Esophagus muscularis mucosa (tissue), 4 donors: ENCODE measurements at regions not wholly inside any gene's neighbourhood (a gene's known extent, or its start where the extent isn't known, plus 50 kb on each side); places are given as distances from the start of the nearest gene placed in this dataset.
"Not testable (repeated sequence)": the region's sequence is repeated elsewhere in the genome, so short reads cannot be mapped to it uniquely, and the experiment has no call there.

Experiments used
- DNase-seq: peaks from one replicate; pipeline ENCODE4 v3.0.0-alpha.2; 2017; ENCODE audit errors: extremely low spot score
- H3K27ac ChIP-seq, 4 donors: fragments of 200-600 bp; sonication (generic); replicated peaks in 1 of 4; 1 replicate in 3 of 4; 2 replicates in 1 of 4; pipeline ENCODE4 v1.5.1; 2016 to 2019; ENCODE audit warnings: mild to moderate bottlenecking in 1 of 4
- H3K27me3 ChIP-seq, 4 donors: fragments of 200-600 bp; sonication (generic); one replicate each; pipeline versions ENCODE4 v1.5.1 to v1.6.0; 2016 to 2019
- H3K36me3 ChIP-seq, 4 donors: fragments of 200-600 bp; sonication (generic); one replicate each; pipeline ENCODE4 v1.5.1; 2016 to 2019
- H3K4me1 ChIP-seq, 4 donors: fragments of 200-600 bp; sonication (generic); one replicate each; pipeline ENCODE4 v1.5.1; 2016 to 2019
- H3K4me3 ChIP-seq, 4 donors: fragments of 200-600 bp; sonication (generic); 1 replicate in 2 of 4; 2 replicates in 2 of 4; pipeline ENCODE4 v1.5.1; 2016 to 2019; ENCODE audit warnings: mild to moderate bottlenecking in 4 of 4, moderate library complexity in 1 of 4
- H3K9me3 ChIP-seq, 4 donors: fragments of 200-600 bp; sonication (generic); 1 replicate in 3 of 4; 2 replicates in 1 of 4; pipeline ENCODE4 v1.5.1; 2016 to 2019
- EP300 ChIP-seq: sonication (generic); formaldehyde crosslinking; IDR thresholded peaks from one replicate; pipeline ENCODE4 v1.6.1; 2017; ENCODE audit warnings: antibody characterized with exemption
- POLR2A ChIP-seq: fragments of 450-650 bp; IDR thresholded peaks from one replicate; pipeline ENCODE4 v1.6.1; 2017; ENCODE audit warnings: antibody characterized with exemption, moderate library complexity, mild to moderate bottlenecking, low read depth
- POLR2AphosphoS5 ChIP-seq, 2 donors: sonication (generic); formaldehyde crosslinking; IDR thresholded peaks; one replicate each; pipeline ENCODE4 v1.6.1; 2017; ENCODE audit warnings: antibody characterized with exemption in 2 of 2
- WGBS: methylation state at CpG from one replicate; pipeline ENCODE4 v1.1.5; 2018; 5-methylcytosine and 5-hydroxymethylcytosine counted together
- intact Hi-C: fragments of 100-400 bp; cut with DNase I; formaldehyde crosslinking; loops from one replicate; pipeline ENCODE4 v1.15.1; 2023
- TF ChIP-seq, protein P1 (sequence below), 3 experiments: fragments of 200-600 bp in 2 of 3; fragments of 450-650 bp in 1 of 3; sonication (generic) in 2 of 3; IDR thresholded peaks; one replicate each; pipeline ENCODE4 v1.5.1; 2017 to 2019; ENCODE audit warnings: antibody characterized with exemption in 3 of 3, mild to moderate bottlenecking in 2 of 3, moderate library complexity in 1 of 3

DNA sequence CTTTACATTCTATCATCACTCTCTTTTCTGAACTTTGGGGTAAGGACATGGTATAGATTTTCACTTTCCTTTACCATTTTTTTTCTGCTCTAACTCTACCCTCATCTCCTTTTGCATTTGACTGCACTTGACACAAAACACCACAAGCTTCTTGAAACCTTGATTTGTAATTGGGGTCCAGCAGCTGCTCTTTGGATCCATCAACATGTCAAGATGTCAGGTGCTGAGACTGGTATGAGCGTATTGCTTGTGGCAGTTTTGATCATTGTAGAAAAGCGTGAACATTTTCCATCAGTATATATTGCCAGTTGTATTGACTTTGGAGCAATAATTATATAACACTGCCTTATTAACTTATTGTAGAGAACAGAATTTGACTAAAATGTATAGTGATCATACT lies 838.6 kb downstream of the TRHDE start:
- 93% methylated on average over 2 of the region's 2 CpGs for WGBS
- Histone ChIP-seq H3K27me3 (no peaks in the 10 kb centered on the region), H3K36me3 (no peaks in the 10 kb centered on the region), H3K4me1 (no peaks in the 10 kb centered on the region), H3K9me3 (no peaks in the 10 kb centered on the region), H3K27ac (no peak overlapping the region), H3K4me3 (no peak overlapping the region)
- intact Hi-C loops, result no loop called here
- DNase-seq, result no peak
- TF ChIP-seq POLR2AphosphoS5 (IDR thresholded peaks at IDR 0.05) (no peak), EP300 (no peak), POLR2A (no peak)
- TF ChIP-seq, protein P1, sequence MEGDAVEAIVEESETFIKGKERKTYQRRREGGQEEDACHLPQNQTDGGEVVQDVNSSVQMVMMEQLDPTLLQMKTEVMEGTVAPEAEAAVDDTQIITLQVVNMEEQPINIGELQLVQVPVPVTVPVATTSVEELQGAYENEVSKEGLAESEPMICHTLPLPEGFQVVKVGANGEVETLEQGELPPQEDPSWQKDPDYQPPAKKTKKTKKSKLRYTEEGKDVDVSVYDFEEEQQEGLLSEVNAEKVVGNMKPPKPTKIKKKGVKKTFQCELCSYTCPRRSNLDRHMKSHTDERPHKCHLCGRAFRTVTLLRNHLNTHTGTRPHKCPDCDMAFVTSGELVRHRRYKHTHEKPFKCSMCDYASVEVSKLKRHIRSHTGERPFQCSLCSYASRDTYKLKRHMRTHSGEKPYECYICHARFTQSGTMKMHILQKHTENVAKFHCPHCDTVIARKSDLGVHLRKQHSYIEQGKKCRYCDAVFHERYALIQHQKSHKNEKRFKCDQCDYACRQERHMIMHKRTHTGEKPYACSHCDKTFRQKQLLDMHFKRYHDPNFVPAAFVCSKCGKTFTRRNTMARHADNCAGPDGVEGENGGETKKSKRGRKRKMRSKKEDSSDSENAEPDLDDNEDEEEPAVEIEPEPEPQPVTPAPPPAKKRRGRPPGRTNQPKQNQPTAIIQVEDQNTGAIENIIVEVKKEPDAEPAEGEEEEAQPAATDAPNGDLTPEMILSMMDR (IDR thresholded peaks at IDR 0.05), result no peak

DNA sequence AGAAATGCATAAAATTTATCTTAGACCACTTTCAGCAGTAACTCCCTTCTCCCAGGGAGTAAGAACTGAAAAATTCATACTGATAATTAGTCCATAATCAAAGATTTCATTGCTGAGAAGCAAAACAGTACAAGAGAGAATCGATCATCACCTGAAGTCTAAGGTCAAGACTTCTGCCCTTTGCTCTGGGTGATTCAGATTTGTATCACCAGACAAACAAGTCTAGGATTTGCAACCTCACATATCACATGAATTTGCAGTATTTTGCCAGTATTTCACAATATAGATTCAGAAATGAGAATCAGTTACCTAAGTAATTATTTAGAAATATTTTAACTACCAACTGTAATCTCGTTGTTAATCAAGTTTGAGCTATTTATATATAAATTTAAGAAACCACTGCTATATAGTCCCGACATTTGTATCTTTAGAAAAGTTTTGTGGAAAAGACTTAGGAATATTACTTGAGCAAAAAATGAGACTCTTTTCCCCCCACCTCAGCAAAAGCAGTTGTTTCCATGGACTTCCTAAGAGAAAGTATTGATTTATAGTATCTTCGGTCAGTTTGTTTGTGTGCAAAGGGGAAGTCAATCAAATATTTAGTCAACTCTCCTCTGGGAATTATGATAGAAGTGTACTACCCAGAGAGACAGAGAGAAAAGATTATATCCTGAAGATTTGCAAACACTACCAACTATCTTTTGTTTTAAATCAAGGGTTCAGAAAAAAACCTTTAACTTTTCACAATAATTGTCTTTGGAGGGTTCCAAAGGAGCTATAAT lies 840.1 kb downstream of the TRHDE start:
- H3K9me3 ChIP-seq, result no peaks in the 10 kb centered on the region
- H3K27me3 ChIP-seq, result no peaks in the 10 kb centered on the region
- TF ChIP-seq POLR2A (no peak), POLR2AphosphoS5 (IDR thresholded peaks at IDR 0.05) (no peak), EP300 (no peak)
- TF ChIP-seq, protein P1 (IDR thresholded peaks at IDR 0.05), result no peak
- H3K4me1 ChIP-seq, result no peaks in the 10 kb centered on the region
- DNase-seq, result no peak
- no peaks in the 10 kb centered on the region for H3K36me3 ChIP-seq
- 69% methylated on average over 4 of the region's 4 CpGs for WGBS
- intact Hi-C loops, result no loop called here
- no peak overlapping the region for H3K27ac ChIP-seq
- H3K4me3 ChIP-seq, result no peak overlapping the region

DNA sequence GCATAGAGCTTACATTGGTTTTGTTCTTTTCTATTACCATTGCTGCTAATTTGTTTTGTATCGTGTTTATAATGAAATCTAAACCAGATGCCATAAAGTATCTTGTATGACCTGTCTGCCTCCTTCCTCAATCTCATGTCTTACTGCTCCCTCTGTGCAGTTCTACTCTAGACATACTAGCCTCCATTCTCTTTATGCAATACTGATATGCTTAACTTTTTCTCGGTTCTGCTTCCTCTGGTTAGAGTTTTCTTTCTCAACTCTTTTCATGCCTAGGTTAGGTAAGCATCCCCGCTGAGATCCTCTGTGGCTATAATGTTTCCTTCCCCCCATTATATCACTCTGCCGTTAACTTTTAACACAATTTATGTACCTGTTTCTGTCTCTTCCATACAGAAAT lies 852.3 kb downstream of the TRHDE start:
- TF ChIP-seq POLR2AphosphoS5 (IDR thresholded peaks at IDR 0.05) (no peak), POLR2A (no peak), EP300 (no peak)
- TF ChIP-seq, protein P1 (IDR thresholded peaks at IDR 0.05), result no peak
- H3K4me1 ChIP-seq, result no peaks in the 10 kb centered on the region
- intact Hi-C loops, result no loop called here
- no peak for DNase-seq
- H3K27me3 ChIP-seq, result no peaks in the 10 kb centered on the region
- WGBS, result 73% methylated on average over 4 of the region's 4 CpGs
- no peak overlapping the region for H3K4me3 ChIP-seq
- no peaks in the 10 kb centered on the region for H3K36me3 ChIP-seq
- no peaks in the 10 kb centered on the region for H3K9me3 ChIP-seq
- no peak overlapping the region for H3K27ac ChIP-seq

DNA sequence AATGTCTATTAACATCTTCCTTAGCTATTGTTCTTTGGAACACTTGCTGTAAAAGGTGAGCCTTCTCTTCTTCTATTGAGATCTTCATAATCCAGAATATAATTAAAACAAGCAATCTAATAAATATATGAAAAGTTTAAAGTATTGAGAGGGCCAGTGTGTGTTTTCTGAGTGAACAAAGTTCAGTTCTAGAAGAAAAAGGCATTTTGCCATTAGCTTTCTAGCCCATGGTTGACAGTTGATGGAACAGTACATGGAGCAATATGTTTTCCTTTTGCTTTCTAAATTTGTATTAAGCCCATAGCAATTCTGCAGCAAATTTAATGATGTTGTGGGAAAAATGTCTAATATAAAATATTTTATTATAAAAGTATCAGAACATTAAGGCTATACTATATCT lies 853.0 kb downstream of the TRHDE start:
- TF ChIP-seq EP300 (no peak), POLR2A (no peak), POLR2AphosphoS5 (IDR thresholded peaks at IDR 0.05) (no peak)
- TF ChIP-seq, protein P1 (IDR thresholded peaks at IDR 0.05), result no peak
- Histone ChIP-seq H3K4me1 (no peaks in the 10 kb centered on the region), H3K4me3 (no peak overlapping the region), H3K27me3 (no peaks in the 10 kb centered on the region), H3K27ac (no peak overlapping the region), H3K9me3 (no peaks in the 10 kb centered on the region), H3K36me3 (no peaks in the 10 kb centered on the region)
- no peak for DNase-seq
- intact Hi-C loops, result no loop called here

DNA sequence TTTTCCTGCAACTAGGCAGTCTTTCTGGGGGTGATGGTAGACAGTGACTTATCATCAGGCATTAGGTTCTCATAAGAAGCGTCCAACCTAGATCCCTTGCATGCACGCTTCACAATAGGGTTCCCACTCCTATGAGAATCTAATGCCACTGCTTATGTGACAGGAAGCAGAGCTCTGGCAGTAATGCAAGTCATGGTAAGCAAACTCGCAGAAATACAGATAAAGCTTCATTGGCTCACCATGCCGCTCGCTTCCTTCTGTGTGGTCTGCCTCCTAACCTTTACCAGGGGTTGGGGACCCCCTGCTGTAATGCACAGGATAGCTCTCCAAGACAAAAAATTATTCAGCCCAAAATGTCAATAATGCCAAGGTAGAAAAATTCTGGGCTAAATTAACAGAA lies 864.2 kb downstream of the TRHDE start:
- no peaks in the 10 kb centered on the region for H3K36me3 ChIP-seq
- WGBS, result 66% methylated on average over 5 of the region's 5 CpGs
- intact Hi-C loops, result no loop called here

DNA sequence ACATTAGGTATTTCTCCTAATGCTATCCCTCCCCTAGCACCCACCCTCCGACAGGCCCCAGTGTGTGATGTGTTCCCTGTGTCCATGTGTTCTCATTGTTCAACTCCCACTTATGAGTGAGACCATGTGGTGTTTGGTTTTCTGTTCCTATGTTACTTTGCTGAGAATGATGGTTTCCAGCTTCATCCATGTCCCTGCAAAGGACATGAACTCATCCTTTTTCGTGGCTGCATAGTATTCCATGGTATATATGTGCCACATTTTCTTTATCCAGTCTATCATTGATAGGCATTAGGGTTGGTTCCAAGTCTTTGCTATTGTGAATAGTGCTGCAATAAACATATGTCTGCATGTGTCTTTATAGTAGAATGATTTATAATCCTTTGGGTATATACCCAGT lies 867.5 kb downstream of the TRHDE start:
- intact Hi-C loops, H3K27ac ChIP-seq, H3K4me1 ChIP-seq, H3K27me3 ChIP-seq, DNase-seq, H3K9me3 ChIP-seq, H3K4me3 ChIP-seq, H3K36me3 ChIP-seq: not testable (repeated sequence)
- WGBS, result 86% methylated on average over 2 of the region's 2 CpGs

More for the DNA sequence above, 864.2 kb downstream of the TRHDE start:
- no peaks in the 10 kb centered on the region for H3K27me3 ChIP-seq
- H3K9me3 ChIP-seq, result no peaks in the 10 kb centered on the region
- DNase-seq, result no peak
- TF ChIP-seq POLR2AphosphoS5 (IDR thresholded peaks at IDR 0.05) (no peak), POLR2A (no peak), EP300 (no peak)
- TF ChIP-seq, protein P1 (IDR thresholded peaks at IDR 0.05), result no peak
- no peaks in the 10 kb centered on the region for H3K4me1 ChIP-seq
- H3K4me3 ChIP-seq, result no peak overlapping the region
- H3K27ac ChIP-seq, result no peak overlapping the region
